Astrocyte of the cerebellum (primary cell): ENCODE measurements at regions not wholly inside any gene's neighbourhood (a gene's known extent, or its start where the extent isn't known, plus 50 kb on each side); places are given as distances from the start of the nearest gene placed in this dataset.
"Not testable (repeated sequence)": the region's sequence is repeated elsewhere in the genome, so short reads cannot be mapped to it uniquely, and the experiment has no call there.

ENCODE experiments used
- DNase-seq: peaks from one replicate; pipeline ENCODE4 v3.0.0-alpha.2; 2011; ENCODE audit warnings: low read depth
- H3K4me3 ChIP-seq: 2 replicates; pipeline ENCODE4 v1.5.1; 2011; ENCODE audit warnings: mild to moderate bottlenecking, low read depth, low read length, moderate library complexity
- in situ Hi-C: cut with HindIII; loops from 2 replicates; pipeline ENCODE4 v1.10.0; 2017; ENCODE audit warnings: low sequenced_read_pairs
- TF ChIP-seq, protein P1 (sequence below): IDR thresholded peaks from 2 replicates; pipeline ENCODE4 v1.5.1; 2012; ENCODE audit warnings: low read length, low read depth, moderate library complexity, mild to moderate bottlenecking; ENCODE audit errors: missing control alignments

DNA sequence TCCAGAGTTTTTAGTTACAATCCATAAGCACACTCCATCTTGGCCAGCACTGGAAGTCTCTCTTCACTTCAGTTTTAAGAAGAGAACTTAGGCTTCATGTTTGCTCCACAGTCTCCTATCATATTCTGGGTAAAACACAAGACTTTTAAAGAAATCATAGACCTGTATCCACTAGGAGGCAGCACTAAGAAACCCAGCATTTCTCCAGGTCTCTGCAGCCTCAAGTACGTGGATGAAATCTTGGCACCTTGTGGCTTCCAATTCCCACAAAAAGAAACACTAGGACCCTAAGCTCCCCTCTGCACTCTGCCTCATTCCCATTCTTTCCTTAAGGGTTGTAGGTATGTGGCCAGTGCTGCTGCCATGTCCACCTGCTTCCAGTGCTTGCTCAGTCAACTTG, 367.3 kb upstream of the CASK start:
- in situ Hi-C loops = no loop called here
- DNase-seq = no peak
- TF ChIP-seq, protein P1, sequence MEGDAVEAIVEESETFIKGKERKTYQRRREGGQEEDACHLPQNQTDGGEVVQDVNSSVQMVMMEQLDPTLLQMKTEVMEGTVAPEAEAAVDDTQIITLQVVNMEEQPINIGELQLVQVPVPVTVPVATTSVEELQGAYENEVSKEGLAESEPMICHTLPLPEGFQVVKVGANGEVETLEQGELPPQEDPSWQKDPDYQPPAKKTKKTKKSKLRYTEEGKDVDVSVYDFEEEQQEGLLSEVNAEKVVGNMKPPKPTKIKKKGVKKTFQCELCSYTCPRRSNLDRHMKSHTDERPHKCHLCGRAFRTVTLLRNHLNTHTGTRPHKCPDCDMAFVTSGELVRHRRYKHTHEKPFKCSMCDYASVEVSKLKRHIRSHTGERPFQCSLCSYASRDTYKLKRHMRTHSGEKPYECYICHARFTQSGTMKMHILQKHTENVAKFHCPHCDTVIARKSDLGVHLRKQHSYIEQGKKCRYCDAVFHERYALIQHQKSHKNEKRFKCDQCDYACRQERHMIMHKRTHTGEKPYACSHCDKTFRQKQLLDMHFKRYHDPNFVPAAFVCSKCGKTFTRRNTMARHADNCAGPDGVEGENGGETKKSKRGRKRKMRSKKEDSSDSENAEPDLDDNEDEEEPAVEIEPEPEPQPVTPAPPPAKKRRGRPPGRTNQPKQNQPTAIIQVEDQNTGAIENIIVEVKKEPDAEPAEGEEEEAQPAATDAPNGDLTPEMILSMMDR = no peak
- H3K4me3 ChIP-seq = no peak overlapping the region

DNA sequence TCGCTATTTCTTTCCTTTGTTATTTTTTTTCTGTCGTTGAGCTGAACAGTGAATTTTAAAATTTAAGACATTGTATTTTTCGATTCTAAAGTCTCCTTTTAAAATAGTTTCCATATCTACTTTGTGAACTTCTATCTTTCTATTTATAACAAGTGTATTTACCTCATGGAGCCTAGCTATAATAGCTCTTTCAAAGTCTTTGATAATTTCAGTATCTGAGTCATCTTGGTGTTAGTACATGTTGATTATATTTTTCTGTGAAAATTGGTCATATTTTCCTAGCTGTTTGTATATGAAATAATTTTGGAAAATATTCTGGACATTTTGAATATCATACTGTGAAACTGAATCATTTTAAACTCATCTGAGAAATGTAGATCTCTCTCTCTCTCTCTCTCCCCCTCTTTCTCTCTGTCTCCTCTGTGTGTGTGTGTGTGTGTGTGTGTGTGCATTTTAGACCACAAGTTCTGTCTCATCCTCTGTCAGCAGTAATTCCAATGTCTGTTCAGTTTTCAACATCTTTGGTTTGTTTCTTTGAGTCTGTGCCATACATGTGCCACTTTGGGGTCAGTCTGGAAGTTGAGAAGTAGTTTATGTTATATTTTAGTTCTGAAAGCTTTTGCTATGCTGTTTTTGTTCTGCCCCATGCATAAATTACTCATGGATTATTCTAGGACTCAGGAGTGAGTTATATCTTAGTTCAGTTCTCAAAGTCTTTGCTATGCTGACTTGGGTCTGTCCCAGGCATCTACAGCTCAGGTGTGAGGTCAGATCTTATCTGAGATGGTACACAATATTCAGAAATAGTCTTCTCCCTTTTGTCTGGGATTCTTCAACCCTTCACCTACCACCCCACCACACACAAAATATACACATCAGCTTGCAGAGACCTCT, 366.4 kb upstream of the CASK start:
- DNase-seq = no peak
- TF ChIP-seq, protein P1 = no peak
- H3K4me3 ChIP-seq = no peak overlapping the region
- in situ Hi-C loops = no loop called here

DNA sequence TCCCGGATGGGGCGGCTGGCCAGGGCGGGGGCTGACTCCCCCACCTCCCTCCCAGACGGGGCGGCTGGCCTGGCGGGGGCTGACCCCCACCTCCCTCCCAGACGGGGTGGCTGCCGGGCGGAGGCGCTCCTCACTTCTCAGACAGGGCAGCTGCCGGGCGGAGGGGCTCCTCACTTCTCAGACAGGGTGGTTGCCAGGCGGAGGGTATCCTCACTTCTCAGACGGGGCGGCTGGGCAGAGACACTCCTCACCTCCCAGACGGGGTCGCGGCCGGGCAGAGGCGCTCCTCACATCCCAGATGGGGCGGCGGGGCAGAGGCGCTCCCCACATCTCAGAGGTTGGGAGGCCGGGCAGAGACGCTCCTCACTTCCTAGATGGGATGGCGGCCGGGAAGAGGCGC, 362.3 kb upstream of the CASK start:
- in situ Hi-C loops, DNase-seq, H3K4me3 ChIP-seq: not testable (repeated sequence)

DNA sequence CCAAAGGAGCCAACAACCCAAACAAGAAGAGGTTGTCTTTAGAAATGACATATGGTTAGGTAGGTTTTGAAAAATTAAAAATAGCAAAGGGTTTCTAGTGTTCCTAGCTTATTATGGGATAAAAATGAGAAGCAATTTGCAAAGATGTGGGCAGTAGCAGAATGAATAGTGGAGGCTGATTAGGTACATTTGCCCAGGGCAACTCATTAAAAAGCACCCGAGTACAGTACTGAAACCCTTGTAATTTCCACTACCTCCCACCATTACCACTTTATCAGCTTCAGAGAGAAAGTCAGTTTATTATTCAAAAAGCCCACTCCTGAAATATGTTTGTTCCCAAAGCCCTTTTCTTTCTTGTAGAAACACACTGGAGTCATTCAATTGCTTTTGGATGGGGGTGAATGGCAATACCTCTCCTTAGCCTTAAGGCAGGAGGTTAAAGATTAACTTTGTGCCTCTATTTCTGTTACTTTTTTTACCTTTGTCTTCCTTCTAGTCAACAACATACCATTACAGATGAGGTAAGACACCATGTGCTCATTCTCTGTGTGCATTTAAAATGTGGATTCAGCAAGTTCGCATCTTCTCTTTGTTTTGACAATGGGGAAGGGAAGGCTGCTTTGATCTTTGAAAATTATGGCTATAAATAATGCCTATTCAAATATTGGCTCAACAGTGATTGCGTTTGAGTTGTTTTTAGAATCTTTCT, 353.8 kb upstream of the CASK start:
- in situ Hi-C loops = no loop called here
- TF ChIP-seq, protein P1 = no peak
- no peak overlapping the region for H3K4me3 ChIP-seq
- DNase-seq = no peak

DNA sequence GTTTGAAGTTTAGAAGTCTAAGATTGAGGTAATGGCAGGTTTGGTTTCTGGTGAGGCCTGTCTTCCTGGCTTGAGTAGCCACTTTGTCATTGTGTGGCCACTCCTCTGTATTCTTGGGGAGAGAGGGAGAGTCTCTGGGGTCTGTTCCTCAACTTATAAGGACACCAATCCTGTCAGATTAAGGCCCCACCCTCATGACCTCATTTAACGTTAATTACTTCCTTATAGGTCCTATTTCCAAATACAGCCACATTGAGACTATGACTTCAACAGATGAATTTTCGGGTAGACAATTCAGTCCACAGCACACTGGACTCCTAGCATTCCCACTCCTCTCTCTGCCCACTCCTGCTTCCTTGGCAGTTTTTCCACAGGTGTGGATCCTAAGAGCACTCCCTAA, 350.8 kb upstream of the CASK start:
- TF ChIP-seq, protein P1 = no peak
- DNase-seq = no peak
- in situ Hi-C loops = no loop called here
- no peak overlapping the region for H3K4me3 ChIP-seq

DNA sequence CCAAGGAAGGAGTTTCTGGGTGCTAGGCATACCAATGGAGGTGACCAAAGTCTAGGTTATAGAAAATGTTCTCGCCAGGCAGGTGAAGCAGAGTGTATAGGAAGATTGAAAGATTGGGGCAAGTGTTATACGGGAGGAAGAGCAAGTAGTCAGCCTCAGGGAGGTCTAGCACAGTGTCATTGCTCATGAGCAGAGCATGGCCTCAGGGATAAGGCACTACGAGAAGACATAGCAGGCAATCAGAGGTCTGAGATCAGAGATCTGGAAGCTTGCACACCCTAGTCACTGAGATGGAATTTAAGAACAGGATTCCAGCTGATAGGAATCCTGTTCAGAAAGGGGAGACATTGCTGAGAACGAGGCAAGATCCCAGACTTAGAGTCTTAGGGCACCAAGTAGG, 350.0 kb upstream of the CASK start:
- DNase-seq = no peak
- TF ChIP-seq, protein P1 = no peak
- in situ Hi-C loops = no loop called here
- no peak overlapping the region for H3K4me3 ChIP-seq

DNA sequence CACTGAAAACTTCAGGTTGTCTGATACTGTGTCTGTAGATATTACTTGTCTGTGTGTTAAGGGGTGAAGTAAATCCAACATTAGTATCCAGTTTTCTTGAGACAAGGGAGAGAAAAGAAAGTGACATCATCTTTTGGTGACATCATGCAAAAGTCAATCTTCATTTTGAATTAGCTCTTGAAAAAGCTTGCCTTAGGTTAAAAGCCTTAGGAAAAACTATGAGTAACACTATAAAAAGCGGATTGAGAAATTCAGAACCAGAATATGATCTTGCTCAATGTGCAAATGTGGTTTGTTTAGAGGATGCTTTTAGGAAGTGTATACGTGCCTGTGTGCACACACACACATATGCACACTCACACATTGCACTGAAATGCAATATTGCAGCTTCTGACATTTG, 345.8 kb upstream of the CASK start:
- TF ChIP-seq, protein P1 = no peak
- in situ Hi-C loops = no loop called here
- H3K4me3 ChIP-seq = no peak overlapping the region
- DNase-seq = no peak
